Medulla oblongata (tissue), 1 donor: ENCODE measurements at regions not wholly inside any gene's neighbourhood (a gene's known extent, or its start where the extent isn't known, plus 50 kb on each side); places are given as distances from the start of the nearest gene placed in this dataset.

ENCODE experiments used
- DNase-seq: peaks from one replicate; pipeline ENCODE4 v3.0.0-alpha.2; 2015; ENCODE audit errors: extremely low spot score

GRCh38 chr20:10863337-10864060, 189.7 kb upstream of the JAG1 start:
- DNase-seq: no peak

DNA sequence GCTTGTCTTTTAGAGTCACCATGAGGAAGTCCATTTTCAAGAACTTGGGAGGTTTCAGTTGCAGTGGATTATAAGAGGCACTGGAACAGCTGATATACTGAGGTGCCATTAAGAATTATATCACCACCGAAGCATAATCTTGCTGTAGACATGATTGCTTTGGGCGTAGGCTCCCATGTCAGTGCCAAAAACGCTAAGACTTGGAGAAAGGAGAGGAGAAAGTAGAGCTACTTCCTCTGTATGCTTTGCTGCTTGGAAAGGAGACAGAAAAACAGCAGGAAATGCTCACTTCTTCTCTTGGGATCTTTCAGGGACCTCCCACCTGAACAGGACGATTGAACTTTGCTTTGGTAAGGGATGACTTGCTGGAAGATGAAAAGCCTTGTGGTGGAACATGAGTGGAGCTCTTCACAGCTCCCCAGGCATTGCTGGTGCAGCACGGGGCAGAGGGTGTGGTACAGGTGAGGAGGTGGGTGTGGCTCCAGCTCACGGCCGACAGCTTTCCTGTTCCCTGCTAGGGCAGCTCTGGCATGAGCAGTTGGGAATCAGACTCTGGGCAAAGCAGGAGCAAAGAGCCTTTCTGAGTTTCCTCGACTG, 190.4 kb upstream of the JAG1 start:
- peak; percentile 9 for DNase-seq

DNA sequence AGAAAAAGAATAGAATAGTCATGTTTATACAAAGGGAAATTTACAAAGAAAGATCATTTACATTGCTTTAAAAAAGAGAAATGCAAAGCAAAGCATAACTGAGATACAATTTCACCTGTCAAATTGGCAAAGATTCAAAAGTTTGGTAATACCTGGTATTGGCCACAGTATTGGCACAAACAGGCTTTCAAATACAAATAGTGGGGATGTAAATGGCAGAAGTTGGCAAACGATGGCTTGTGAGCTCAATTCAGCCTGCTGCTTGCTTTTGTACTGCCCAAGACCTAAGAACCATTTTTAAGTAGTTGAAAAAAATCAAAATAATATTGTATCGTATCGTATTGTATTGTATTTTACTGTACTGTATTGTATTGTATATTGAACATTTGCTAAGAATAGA, 194.5 kb upstream of the JAG1 start:
- no peak for DNase-seq

GRCh38 chr20:10873026-10873425, 199.2 kb upstream of the JAG1 start:
- no peak for DNase-seq

GRCh38 chr20:10875653-10876052, 201.9 kb upstream of the JAG1 start:
- DNase-seq: no peak

DNA sequence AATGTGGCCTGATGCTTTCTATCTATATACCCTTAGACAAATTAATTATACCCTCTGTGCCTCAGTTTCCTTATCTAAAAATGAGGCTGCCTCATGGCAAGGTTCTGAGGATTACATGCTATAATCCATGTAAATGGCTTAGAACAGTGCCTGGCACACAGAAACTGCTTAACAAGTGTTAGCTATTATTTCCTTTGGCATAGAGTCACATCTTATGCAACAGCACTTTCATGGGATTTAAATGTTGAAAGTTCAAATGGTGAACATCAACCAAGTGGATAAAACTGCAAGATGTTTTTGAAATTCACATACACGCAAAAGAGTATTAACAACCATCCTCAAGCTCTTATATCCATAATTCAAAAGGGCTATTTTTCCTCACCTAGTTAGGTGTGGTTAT, 202.8 kb upstream of the JAG1 start:
- DNase-seq: no peak

GRCh38 chr20:10877342-10877741, 203.5 kb upstream of the JAG1 start:
- no peak for DNase-seq

- no peak for DNase-seq
These were observed 209.4 kb upstream of the JAG1 start for GRCh38 chr20:10883166-10883565.

- no peak for DNase-seq
These were observed 219.5 kb upstream of the JAG1 start for GRCh38 chr20:10893321-10893720.

GRCh38 chr20:10897336-10897735, 223.5 kb upstream of the JAG1 start:
- DNase-seq: no peak

DNA sequence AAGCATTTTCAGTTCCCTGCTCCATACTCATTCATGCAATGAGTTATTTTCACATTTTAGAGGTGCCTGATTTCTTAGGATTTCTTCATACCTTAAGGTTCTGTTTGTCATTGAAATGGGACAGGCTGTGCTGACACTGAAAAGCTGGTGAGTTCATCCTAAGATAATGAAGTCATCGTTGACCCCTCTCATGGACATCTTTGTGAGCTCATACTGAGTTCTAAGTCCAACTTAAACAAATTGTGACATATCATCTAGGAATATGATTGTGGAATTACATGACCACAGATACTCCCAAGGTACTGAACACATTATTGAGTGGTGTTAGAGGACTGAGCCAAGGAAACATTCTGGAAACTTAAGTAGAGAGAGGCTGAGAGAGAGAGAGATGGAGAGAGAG, 224.8 kb upstream of the JAG1 start:
- no peak for DNase-seq

GRCh38 chr20:10902174-10902573, 228.4 kb upstream of the JAG1 start:
- DNase-seq: no peak

DNA sequence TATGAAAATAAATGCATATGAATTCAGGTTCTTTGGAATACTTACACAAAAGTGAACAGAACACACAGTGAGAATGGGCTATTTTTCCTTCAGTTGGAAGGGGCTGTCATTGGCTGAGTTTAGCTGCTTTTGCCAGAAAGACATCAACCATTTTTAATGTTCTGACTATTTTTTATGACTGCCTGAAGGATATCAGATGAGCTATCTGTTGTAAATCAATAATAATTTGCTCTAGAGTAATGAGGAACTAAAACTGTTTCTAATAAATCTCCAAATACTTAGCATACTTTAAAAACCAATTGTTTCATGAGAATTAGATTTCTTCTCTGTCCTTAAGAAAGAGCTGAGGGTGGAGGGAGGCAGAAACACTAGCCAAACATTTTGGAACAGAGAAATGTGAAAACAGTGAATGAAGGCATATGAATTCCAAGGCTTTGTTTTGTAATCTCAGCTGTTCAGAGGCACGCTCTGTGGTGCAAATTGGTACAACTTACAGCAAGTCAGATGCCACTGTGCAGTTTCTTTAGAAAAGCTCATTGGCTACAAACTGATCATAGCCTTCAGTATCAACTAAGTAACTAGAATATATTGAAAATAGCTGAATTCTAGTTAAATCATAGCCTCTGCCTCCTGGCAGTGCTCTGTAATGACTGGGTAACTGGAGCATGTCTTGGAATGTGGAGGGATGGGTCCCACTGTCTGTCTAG, 228.9 kb upstream of the JAG1 start:
- no peak for DNase-seq

DNA sequence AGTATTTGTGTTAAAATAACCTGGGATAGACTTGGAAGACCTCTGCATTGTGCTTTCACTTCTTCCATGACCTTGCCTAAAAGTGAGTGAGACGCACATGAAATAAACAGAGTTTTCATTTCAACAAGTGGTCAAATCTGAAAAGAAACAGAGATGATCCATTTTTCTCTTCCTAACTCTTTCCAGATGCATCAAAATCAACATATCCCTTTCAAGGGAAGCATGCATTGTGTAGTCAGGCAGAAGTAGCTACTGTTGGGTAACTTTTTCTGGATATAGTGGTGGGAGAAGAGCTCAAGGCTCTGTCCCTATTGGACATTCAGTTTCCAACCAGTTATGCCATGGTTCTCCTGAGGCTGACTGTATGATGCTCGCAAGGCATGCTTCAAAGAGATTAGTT, 233.0 kb upstream of the JAG1 start:
- DNase-seq: no peak

GRCh38 chr20:10909803-10910202, 236.0 kb upstream of the JAG1 start:
- DNase-seq: no peak

DNA sequence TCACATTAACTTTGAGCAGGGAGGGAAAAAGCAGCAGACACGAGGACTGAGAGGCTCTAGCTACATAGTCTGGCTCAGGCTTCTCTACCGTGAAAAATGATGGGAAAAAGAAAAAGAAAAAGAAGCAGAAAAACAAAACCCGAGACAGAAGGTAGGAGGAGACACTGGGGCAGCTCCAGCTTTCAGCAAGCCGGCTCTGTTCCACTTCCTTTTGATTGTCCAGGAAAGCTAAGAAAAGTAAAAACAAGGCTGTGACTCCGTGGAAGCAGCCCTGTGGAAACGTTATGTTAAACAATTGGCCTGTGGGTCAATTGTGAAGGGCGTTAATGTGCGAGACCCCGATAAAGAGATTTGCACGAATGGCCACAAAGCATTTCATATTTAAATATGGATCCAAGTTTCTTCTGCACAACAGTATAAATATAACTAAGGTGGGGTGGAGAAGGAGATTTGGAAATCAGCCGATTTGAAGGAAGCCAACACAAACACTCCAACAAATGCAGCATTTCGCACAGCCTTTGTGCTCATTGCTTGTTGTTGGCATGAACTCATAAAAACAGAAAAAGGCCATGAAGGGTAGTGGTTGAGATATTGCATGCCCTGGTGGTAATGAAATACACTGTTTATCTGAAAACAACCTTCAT, 236.9 kb upstream of the JAG1 start:
- DNase-seq: no peak

GRCh38 chr20:10911298-10911697, 237.5 kb upstream of the JAG1 start:
- DNase-seq: no peak

DNA sequence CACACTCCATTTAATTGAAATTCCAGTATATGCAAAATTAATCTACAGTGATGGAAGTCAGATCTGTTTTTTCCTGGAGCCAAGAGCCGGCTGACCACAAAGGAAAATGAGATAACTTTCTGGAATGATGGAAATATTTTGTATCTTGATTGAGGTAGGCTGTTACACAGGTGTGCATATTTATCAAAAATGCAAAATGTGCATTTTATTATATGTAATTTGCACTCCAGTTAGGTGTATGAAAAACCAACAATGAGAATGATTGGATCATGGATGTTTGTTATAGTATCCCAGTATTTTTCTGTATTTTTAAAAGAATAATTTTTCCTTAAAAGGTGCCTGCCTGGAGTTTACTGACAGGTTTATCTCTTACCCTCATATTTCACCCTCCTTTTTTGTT, 242.0 kb upstream of the JAG1 start:
- DNase-seq: no peak

DNA sequence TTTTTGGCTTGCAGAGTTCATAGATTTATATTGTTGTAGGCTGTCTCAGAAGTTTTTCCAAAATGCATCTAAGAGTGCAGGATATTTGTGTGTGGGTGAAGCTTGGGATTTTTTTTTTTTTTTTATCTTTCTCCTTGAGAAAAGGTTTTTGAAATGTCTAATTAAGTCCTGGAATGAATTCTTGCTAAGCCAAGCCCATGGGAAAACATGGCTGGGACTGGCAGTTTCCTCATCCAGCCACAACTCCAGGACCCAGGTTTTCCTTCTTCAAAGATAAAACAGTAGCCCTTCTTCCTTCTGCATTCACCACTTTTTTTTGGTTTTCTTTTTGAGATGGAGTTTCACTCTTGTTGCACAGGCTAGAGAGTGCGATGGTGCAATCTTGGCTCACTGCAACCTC, 242.5 kb upstream of the JAG1 start:
- DNase-seq: no peak

GRCh38 chr20:10917826-10918225, 244.0 kb upstream of the JAG1 start:
- no peak for DNase-seq

DNA sequence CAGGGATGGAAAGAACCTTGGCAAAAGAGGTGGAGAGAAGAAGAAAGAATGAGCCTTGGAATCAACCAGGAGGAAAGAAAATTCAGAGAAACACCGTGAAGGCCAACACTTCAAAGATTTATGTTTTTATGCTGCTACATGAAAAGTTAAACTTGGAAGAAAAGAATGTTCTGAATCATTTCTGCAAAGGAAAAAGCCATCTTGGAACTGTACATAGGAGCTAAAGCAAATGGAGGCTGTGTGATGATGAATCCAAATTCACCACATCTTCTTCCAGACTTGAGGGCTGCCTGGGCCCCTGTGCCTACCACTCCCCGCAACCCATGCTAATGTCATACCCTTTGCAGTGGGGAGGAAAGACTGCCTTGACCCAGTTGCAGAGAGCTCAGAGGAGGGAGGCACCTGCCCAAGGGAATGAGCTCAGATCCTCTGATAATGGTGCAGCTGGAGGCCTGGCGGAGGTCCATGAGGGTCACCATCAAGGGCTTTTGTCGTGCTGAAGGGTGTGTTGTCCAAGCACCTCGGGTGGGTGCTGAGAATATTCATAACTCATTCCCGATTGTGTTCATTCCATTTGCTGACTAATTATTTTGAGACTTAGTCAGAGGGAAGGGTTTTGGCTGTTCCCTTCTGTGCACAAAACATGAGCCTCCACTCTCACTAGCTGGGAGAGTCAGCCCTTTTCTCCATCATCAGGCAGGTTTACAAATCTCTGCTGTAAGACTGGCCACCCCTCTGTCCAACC, 245.8 kb upstream of the JAG1 start:
- no peak for DNase-seq

- no peak for DNase-seq
These were observed 246.6 kb upstream of the JAG1 start for GRCh38 chr20:10920396-10920795.
